HepG2 (cell line): ENCODE measurements at regions not wholly inside any gene's neighbourhood (a gene's known extent, or its start where the extent isn't known, plus 50 kb on each side); places are given as distances from the start of the nearest gene placed in this dataset.

Source experiments
- ATAC-seq: fragments of 200-7000 bp; cut with Tn5 transposase; 3 replicates; pipeline ENCODE4 v1.9.1; 2020; ENCODE audit warnings: mild to moderate bottlenecking, moderate library complexity
- BruUV-seq: library from RNA; stranded (reverse); fragments of 400-500 nt; replicated peaks from 2 replicates; lab custom pipeline; 2021; lab: Mats Ljungman, UMichigan
- CTCF ChIA-PET: fragments of 300-600 bp; formaldehyde crosslinking; extraction: SDS; loops from one replicate; lab custom pipeline; 2021; ENCODE audit warnings: low total read pairs, inconsistent platforms, low intra/inter-chr PET ratio; lab: Yijun Ruan, JAX
- POLR2A ChIA-PET: fragments of 350-600 bp; sonication (Branson Sonifier 250); formaldehyde crosslinking; loops from one replicate; lab custom pipeline; 2020; ENCODE audit warnings: antibody characterized with exemption, inconsistent platforms; lab: Yijun Ruan, JAX
- DNase-seq: peaks from one replicate; pipeline ENCODE4 v3.0.0-alpha.2; 2015; ENCODE audit warnings: low spot score
- FAIRE-seq: peaks from 3 replicates; lab custom pipeline; 2011; peaks lifted over from hg19 to GRCh38; lab: Jason Lieb, UNC
- H2AFZ ChIP-seq: one replicate; pipeline ENCODE4 v1.6.1; 2011; ENCODE audit warnings: low read length, inconsistent platforms
- H3K27ac ChIP-seq: fragments of 300-600 bp; 3 replicates; pipeline ENCODE4 v1.8.0; 2011; ENCODE audit warnings: mixed run types, mild to moderate bottlenecking, mixed read lengths, low read length, inconsistent platforms; ENCODE audit not compliant: insufficient read depth; ENCODE audit errors: extremely low read length
- H3K27me3 ChIP-seq, 2 experiments: fragments of 200-600 bp in 1 of 2; 2 replicates in 1 of 2; 3 replicates in 1 of 2; pipeline versions ENCODE4 v1.6.0 to v1.8.0; 2011; ENCODE audit warnings: low read length in 2 of 2, mild to moderate bottlenecking in 2 of 2, moderate library complexity in 2 of 2, inconsistent platforms in 1 of 2; ENCODE audit not compliant: insufficient read depth in 2 of 2, control insufficient read depth in 1 of 2
- H3K36me3 ChIP-seq, 2 experiments: fragments of 200-600 bp in 1 of 2; replicated peaks in 1 of 2; 2 replicates in 1 of 2; 3 replicates in 1 of 2; pipeline versions ENCODE4 v1.5.1 to v1.8.0; 2011; ENCODE audit warnings: low read length in 2 of 2, inconsistent platforms in 1 of 2; ENCODE audit not compliant: insufficient read depth in 2 of 2, control insufficient read depth in 1 of 2
- H3K4me1 ChIP-seq: 2 replicates; pipeline ENCODE4 v1.5.1; 2012; ENCODE audit warnings: low read length, inconsistent platforms; ENCODE audit not compliant: insufficient read depth
- H3K4me2 ChIP-seq: 2 replicates; pipeline ENCODE4 v1.6.0; 2011; ENCODE audit warnings: low read depth, low read length, inconsistent platforms
- H3K4me3 ChIP-seq, 3 experiments: fragments of 200-600 bp in 1 of 3; sonication (generic), shearing (Covaris generic) in 1 of 3; replicated peaks in 1 of 3; 2 replicates each; pipeline ENCODE4 v1.5.1; 2011 to 2016; ENCODE audit warnings: low read length in 3 of 3, inconsistent platforms in 2 of 3, low read depth in 2 of 3, mild to moderate bottlenecking in 2 of 3, control low read depth in 1 of 3, mixed read lengths in 1 of 3; ENCODE audit not compliant: insufficient read depth in 1 of 3
- H3K79me2 ChIP-seq: one replicate; pipeline ENCODE4 v1.6.1; 2011; ENCODE audit warnings: low read length, inconsistent platforms; ENCODE audit not compliant: insufficient read depth
- H3K9ac ChIP-seq: 2 replicates; pipeline ENCODE4 v1.6.0; 2011; ENCODE audit warnings: mild to moderate bottlenecking, low read depth, low read length, inconsistent platforms; ENCODE audit not compliant: insufficient read depth
- H3K9me3 ChIP-seq: 2 replicates; pipeline ENCODE4 v1.5.1; 2012; ENCODE audit warnings: mild to moderate bottlenecking, low read length
- H4K20me1 ChIP-seq: 2 replicates; pipeline ENCODE4 v1.6.0; 2011; ENCODE audit warnings: inconsistent platforms, mild to moderate bottlenecking, low read length, moderate library complexity; ENCODE audit not compliant: insufficient read depth
- CC2D1A ChIP-seq: sonication (generic); formaldehyde crosslinking; IDR thresholded peaks from 2 replicates; pipeline ENCODE4 v1.8.1; 2023; ENCODE audit warnings: mild to moderate bottlenecking, missing genetic modification reagents
- CERS6 ChIP-seq: sonication (generic); formaldehyde crosslinking; IDR thresholded peaks from 2 replicates; pipeline ENCODE4 v1.5.0; 2020; ENCODE audit warnings: missing genetic modification reagents
- CHD2 ChIP-seq: IDR thresholded peaks from 2 replicates; pipeline ENCODE4 v1.6.1; 2011; ENCODE audit warnings: low read depth, low read length, improper control_type of control experiment
- GLI4 ChIP-seq: sonication (generic); formaldehyde crosslinking; IDR thresholded peaks from 2 replicates; pipeline ENCODE4 v1.5.1; 2020; ENCODE audit warnings: missing genetic modification reagents, mild to moderate bottlenecking, moderate library complexity, borderline replicate concordance
- MATR3 ChIP-seq: sonication (generic); formaldehyde crosslinking; IDR thresholded peaks from 2 replicates; pipeline ENCODE4 v1.4.0; 2020; ENCODE audit warnings: missing genetic modification reagents
- SNAPC4 ChIP-seq: sonication (generic); formaldehyde crosslinking; IDR thresholded peaks from 2 replicates; pipeline ENCODE4 v1.4.0; 2020; ENCODE audit warnings: mild to moderate bottlenecking, missing genetic modification reagents
- ZFX ChIP-seq: sonication (generic); formaldehyde crosslinking; IDR thresholded peaks from 2 replicates; pipeline ENCODE4 v1.4.0; 2020; ENCODE audit warnings: mild to moderate bottlenecking, low read depth, missing genetic modification reagents, moderate library complexity
- ZNF235 ChIP-seq: sonication (generic); formaldehyde crosslinking; IDR thresholded peaks from 2 replicates; pipeline ENCODE4 v1.8.1; 2023; ENCODE audit warnings: mild to moderate bottlenecking, missing genetic modification reagents, borderline replicate concordance
- ZNF737 ChIP-seq: sonication (generic); formaldehyde crosslinking; IDR thresholded peaks from 2 replicates; pipeline ENCODE4 v1.5.0; 2020; ENCODE audit warnings: missing genetic modification reagents, mild to moderate bottlenecking, borderline replicate concordance
- ZNF75D ChIP-seq: sonication (generic); formaldehyde crosslinking; IDR thresholded peaks from 2 replicates; pipeline ENCODE4 v1.8.1; 2023; ENCODE audit warnings: missing genetic modification reagents, mild to moderate bottlenecking, borderline replicate concordance
- ZNF883 ChIP-seq: sonication (generic); formaldehyde crosslinking; IDR thresholded peaks from 2 replicates; pipeline ENCODE4 v1.5.1; 2020; ENCODE audit warnings: mild to moderate bottlenecking, missing genetic modification reagents; ENCODE audit errors: not compliant biosample characterization
- WGBS: methylation state at CpG from one replicate; pipeline ENCODE4 v1.1.6; 2017; ENCODE audit warnings: low lambda C conversion rate; 5-methylcytosine and 5-hydroxymethylcytosine counted together
- in situ Hi-C: cut with HindIII; loops from 2 replicates; pipeline ENCODE4 v1.10.0; 2017; ENCODE audit warnings: low pct_unique_long_range_greater_than_20kb; ENCODE audit not compliant: extremely low pct_ligation_motif_present
- intact Hi-C: fragments of 100-400 bp; cut with micrococcal nuclease; formaldehyde crosslinking; loops from one replicate; pipeline ENCODE4 v1.10.0; 2022; ENCODE audit not compliant: unreplicated experiment
- TF ChIP-seq, protein P1 (sequence below): sonication (generic); formaldehyde crosslinking; IDR thresholded peaks from 2 replicates; pipeline ENCODE4 v1.4.0; 2020; ENCODE audit warnings: mild to moderate bottlenecking, missing genetic modification reagents
- TF ChIP-seq, protein P2 (sequence below): sonication (generic); formaldehyde crosslinking; IDR thresholded peaks from 2 replicates; pipeline ENCODE4 v1.8.0; 2022; ENCODE audit warnings: missing genetic modification reagents, mild to moderate bottlenecking, inconsistent platforms, borderline replicate concordance
- TF ChIP-seq, protein P3 (sequence below): sonication (generic); formaldehyde crosslinking; IDR thresholded peaks from 2 replicates; pipeline ENCODE4 v1.4.0; 2020; ENCODE audit warnings: missing genetic modification reagents, borderline replicate concordance

GRCh38 chr19:57052081-57052480, 67.7 kb upstream of the USP29 start:
- Histone ChIP-seq H3K36me3 (no peaks in the 10 kb centered on the region), H3K27ac (no peak overlapping the region), H2AFZ (no peak overlapping the region), H3K79me2 (no peaks in the 10 kb centered on the region), H3K9ac (no peak overlapping the region), H3K4me2 (no peak overlapping the region), H3K4me3 (no peak overlapping the region), H4K20me1 (no peaks in the 10 kb centered on the region), H3K27me3 (peaks cover 1 to 13% of the 10 kb centered on the region in 2 experiments; a peak in 3 of 5 replicates), H3K9me3 (no peaks in the 10 kb centered on the region), H3K4me1 (no peaks in the 10 kb centered on the region)
- 12% methylated on average over 3 of the region's 3 CpGs for WGBS
- no TSS peak for BruUV-seq
- intact Hi-C loops (no loop called here), in situ Hi-C loops (no loop called here)
- FAIRE-seq = no peak
- no peak for ATAC-seq
- no peak for DNase-seq
- ChIA-PET CTCF (no interaction called here), POLR2A (no interaction called here)
- TF ChIP-seq, protein P1, sequence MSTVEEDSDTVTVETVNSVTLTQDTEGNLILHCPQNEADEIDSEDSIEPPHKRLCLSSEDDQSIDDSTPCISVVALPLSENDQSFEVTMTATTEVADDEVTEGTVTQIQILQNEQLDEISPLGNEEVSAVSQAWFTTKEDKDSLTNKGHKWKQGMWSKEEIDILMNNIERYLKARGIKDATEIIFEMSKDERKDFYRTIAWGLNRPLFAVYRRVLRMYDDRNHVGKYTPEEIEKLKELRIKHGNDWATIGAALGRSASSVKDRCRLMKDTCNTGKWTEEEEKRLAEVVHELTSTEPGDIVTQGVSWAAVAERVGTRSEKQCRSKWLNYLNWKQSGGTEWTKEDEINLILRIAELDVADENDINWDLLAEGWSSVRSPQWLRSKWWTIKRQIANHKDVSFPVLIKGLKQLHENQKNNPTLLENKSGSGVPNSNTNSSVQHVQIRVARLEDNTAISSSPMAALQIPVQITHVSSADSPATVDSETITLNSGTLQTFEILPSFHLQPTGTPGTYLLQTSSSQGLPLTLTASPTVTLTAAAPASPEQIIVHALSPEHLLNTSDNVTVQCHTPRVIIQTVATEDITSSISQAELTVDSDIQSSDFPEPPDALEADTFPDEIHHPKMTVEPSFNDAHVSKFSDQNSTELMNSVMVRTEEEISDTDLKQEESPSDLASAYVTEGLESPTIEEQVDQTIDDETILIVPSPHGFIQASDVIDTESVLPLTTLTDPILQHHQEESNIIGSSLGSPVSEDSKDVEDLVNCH (CRISPR knock-in tag) = no peak
- TF ChIP-seq GLI4 (no peak), CC2D1A (no peak), CHD2 (no peak), SNAPC4 (CRISPR knock-in tag) (no peak), ZNF235 (CRISPR knock-in tag) (no peak), CERS6 (CRISPR knock-in tag) (no peak), ZNF75D (CRISPR knock-in tag) (no peak), ZNF737 (CRISPR knock-in tag) (no peak), MATR3 (CRISPR knock-in tag) (no peak), ZFX (CRISPR knock-in tag) (no peak), ZNF883 (CRISPR knock-in tag) (no peak)
- TF ChIP-seq, protein P2, sequence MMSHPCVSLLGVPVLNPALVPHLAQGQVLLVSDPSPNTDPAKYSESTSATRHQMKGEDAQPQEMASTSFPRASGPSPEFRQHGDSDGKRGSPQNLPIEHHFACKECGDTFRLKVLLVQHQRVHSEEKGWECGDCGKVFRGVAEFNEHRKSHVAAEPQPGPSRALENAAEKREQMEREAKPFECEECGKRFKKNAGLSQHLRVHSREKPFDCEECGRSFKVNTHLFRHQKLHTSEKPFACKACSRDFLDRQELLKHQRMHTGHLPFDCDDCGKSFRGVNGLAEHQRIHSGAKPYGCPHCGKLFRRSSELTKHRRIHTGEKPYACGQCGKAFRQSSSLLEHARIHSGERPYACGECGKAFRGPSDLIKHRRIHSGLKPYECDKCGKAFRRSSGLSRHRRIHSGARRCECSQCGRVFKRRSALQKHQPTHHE (CRISPR knock-in tag) = no peak
- TF ChIP-seq, protein P3, sequence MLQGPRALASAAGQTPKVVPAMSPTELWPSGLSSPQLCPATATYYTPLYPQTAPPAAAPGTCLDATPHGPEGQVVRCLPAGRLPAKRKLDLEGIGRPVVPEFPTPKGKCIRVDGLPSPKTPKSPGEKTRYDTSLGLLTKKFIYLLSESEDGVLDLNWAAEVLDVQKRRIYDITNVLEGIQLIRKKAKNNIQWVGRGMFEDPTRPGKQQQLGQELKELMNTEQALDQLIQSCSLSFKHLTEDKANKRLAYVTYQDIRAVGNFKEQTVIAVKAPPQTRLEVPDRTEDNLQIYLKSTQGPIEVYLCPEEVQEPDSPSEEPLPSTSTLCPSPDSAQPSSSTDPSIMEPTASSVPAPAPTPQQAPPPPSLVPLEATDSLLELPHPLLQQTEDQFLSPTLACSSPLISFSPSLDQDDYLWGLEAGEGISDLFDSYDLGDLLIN (CRISPR knock-in tag) = no peak
